GM19438 (cell line): ENCODE measurements at regions not wholly inside any gene's neighbourhood (a gene's known extent, or its start where the extent isn't known, plus 50 kb on each side); places are given as distances from the start of the nearest gene placed in this dataset.
A peak's percentile ranks its signal among the peaks of the same experiment; 100 is the strongest.

Experiments used
- ATAC-seq: cut with Tn5 transposase; IDR thresholded peaks from one replicate; pipeline ENCODE4 v1.9.1; 2021; ENCODE audit warnings: low read depth; ENCODE audit not compliant: unreplicated experiment

GRCh38 chr1:96366516-96366915, 355.1 kb upstream of the PTBP2 start:
- ATAC-seq = no peak

DNA sequence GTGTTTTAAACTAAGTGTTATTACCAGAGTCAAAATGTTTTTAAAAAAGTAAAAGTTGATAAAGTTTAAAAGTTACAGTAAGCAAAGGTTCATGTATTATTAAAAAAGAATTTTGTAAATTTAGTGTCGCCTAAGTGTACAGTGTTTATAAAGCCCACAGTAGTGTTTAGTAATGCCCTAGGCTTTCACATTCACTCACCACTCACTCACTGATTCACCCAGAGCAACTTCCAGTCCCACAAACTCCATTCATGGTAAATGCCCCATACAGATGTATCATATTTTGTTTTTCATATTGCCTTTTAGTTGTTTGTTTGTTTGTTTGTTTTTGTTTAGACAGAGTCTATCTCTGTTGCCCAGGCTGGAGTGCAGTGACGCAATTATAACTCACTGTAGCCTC, 353.8 kb upstream of the PTBP2 start:
- ATAC-seq = no peak

GRCh38 chr1:96370757-96371156, 350.8 kb upstream of the PTBP2 start:
- ATAC-seq = no peak

GRCh38 chr1:96372881-96373280, 348.7 kb upstream of the PTBP2 start:
- ATAC-seq = no peak

DNA sequence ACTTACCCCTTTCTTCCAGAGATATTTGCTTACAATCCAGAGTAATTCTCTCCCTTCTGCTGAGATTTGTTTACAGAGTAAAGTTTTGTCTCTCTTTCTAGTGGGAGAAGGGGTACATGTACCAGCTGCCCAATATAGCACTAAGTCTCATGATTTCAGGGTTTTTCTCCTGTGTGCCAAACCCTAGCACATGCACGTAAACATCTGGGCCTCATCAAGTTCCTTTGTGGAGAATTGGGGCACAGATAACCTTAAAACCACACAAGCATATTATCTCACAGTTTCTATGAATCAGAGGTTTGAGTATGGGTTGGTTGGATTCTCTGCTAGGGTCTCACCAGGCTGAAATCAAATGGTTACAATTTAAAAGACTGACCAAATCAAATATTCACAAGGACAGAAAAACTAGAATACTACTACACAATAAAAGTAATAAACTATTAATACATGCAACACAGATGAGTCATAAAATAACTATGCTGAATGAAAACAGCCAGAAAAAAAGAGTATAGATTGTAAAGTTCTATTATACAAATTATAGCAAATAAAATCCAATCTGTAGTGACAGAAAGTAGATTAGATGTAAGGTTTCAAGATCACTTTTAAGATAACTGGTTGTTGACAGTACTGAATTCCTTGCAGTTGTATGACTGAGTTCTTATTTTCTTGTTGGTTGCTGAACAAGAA, 347.4 kb upstream of the PTBP2 start:
- ATAC-seq = no peak

DNA sequence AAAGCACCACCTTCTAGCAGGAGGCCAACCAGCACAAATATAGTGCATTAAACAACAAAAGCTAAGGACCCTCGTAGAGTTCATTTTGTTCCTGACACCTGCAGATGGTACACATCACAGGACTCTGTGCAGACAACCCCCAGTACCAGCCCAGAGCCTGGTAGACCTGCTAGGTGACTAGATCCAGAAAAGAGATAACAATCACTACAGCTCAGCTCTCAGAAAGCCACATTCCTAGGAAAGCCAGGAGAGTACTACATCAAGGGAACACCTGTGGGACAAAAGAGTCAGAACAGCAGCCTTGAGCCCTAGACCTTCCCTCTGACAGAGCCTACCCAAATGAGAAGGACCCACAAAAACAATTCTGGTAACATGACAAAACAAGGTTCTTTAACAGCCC, 344.7 kb upstream of the PTBP2 start:
- no peak for ATAC-seq

DNA sequence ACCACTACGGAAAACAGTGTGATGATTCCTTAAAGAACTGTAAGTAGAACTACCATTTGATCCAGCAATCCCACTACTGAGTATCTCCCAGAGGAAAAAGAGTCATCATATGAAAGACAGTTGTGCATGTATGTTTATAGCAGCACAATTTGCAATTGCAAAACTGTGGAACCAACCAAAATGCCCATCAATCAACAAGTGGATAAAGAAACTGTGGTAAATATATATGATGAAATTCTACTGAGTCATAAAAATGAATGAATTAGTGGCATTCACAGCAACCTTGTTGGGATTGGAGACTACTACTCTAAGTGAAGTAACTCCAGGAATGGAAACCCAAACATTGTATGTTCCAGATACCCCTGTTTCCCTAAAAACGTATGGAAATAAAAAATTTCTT, 337.0 kb upstream of the PTBP2 start:
- ATAC-seq = no peak

DNA sequence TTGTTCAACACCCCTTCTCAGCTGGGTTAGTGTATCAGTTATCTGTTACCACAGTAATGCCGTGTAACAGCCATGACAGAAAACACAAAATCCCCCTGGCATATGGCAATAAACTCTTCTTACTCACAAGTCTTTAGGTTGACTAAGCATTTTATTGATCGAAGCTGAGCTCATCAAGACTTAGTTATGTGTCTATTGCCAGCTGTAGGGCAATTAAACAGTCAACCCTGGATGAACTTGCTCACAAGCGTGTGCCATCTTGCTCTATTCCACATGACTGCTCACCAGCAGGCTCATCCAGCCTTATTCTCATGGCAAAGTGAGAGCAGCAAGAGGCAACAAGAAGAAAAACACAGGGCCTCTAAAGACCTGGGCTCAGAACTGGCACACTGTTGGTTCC, 333.8 kb upstream of the PTBP2 start:
- ATAC-seq = no peak

- no peak for ATAC-seq
Observed at GRCh38 chr1:96388421-96389310, 332.9 kb upstream of the PTBP2 start.

GRCh38 chr1:96400089-96400488, 321.5 kb upstream of the PTBP2 start:
- no peak for ATAC-seq

GRCh38 chr1:96409087-96409486, 312.5 kb upstream of the PTBP2 start:
- no peak for ATAC-seq

DNA sequence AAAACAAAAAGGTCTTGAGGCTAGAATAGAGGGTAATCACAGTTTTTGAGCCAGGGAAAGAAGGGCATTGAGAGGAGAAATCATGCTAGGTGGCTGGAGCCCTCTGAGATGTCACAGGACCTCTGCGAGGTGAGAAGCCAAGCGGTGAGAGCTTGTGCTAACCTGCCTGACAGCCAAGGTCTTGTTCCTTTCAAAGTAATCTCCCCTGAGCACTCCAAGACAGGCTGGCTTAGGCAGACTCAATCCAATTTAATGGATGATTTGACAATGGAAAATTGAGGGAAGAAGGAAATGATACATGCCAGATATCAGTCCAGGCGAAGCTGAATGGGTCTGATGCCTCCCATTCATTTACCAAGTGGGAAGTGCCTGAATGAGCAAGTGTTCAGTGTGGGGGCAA, 311.9 kb upstream of the PTBP2 start:
- no peak for ATAC-seq

DNA sequence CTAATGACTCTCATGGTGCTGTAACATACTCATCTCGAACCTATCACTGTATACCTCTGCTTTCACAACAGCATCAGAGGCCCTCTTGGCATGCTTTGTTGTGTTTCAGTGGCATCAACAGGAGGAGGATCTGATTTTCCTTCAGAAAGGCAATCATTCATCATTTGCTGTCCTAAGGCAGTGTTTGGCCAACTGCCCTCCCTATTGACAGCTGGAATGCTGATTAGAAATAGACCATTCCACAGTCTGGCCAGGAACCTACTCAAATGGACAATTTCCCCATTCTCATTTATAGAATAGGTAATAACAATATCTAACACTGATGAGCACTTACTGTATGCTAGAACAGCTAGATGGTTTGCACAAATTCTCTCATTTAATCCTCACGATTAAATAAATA, 310.6 kb upstream of the PTBP2 start:
- ATAC-seq = no peak

DNA sequence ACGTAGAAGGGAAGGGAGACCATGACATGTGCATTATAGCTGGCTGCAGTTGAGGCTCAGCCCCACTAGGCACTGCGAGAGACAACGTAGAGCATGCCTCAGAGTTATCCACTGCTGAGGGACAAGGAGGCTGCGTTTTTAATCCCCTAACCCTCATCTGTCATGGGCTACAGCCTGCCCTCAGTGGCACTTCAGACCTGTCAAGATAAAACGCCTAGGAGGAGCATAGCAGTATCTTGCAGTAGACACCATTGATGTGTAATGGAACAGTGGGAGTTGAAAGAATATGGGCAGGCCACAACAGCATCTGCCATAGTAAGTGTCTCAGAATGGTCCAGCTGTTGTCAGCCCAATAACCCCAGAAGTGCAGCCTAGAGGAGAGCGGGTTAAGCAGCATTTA, 307.0 kb upstream of the PTBP2 start:
- no peak for ATAC-seq

GRCh38 chr1:96416111-96416595, 305.4 kb upstream of the PTBP2 start:
- no peak for ATAC-seq

GRCh38 chr1:96416701-96417444, 304.7 kb upstream of the PTBP2 start:
- ATAC-seq = peak; percentile 99

DNA sequence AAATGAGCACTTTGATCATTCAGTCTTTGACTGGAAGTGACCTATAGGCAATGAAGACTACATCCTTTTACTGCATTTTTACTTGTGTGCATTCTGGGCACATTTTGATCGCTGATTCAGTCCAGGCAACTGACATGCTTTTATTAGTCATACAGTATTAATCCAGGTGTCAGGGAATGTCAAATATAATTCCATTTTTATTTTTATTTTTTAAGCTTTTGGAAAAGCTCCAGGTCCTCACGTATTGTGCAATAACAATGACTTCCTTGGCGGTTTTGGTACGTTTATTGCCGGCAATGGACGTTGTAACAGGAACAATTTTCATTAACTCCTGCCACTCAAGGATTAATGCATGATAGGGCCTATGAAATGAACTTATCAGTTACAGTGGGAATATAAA, 302.6 kb upstream of the PTBP2 start:
- ATAC-seq = no peak

DNA sequence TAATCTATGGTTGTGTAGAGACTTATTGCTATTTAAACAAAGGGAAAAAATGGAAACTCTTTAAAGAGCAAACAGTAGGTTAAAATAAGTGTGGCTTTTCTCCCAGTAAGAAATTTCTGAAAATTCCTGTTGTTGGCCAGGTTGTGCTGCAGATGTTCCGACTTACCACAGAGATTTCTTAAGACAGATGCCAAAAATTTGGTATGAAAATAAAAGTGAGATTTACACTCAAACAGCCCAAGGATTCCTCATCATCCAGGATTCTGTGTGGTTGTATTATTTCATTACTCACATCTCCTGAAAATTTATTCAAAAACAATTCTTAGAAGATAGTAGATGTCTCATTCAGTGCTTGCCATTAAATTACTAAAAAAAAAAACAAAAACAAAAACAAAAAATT, 296.7 kb upstream of the PTBP2 start:
- ATAC-seq = no peak

- no peak for ATAC-seq
Observed at GRCh38 chr1:96425382-96426129, 296.0 kb upstream of the PTBP2 start.

DNA sequence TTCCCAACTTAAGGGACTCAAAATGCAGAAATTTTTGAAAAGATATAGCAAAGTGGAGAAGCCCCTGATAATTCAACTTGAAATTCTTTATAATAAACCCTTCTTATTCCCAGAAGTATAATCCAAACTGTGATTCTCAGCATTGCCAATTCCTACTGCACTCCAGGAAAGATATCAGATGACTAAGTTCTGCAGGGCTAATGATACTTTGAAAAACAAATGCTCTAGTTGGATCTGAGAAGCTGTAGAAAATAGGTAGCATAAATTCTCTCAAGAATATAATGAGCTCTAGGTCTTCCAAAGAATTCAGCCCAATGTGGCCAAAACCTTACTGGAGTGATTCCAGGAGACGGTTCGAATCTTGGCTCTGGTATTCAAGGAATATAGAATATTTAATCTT, 294.0 kb upstream of the PTBP2 start:
- no peak for ATAC-seq

DNA sequence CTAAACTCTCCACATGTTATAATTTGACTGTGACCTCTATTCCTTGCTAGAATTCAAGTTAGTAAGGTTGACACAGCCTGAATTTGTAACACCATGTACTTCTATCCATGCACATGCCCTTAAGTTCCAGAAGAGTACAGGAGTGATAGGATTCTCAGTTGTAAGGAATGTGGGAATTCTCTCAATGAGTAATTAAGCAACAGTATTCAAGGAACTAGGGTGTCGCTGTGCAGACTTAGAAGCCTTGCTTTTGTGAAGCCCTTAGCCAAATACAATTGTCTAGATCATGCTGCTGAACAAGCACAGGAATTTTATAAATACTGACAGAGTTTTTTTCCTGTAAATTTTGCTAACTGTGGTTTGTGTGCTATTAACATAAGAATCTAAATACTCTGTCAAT, 276.3 kb upstream of the PTBP2 start:
- ATAC-seq = no peak
